ENCODE measurements at regions not wholly inside any gene's neighbourhood (a gene's known extent, or its start where the extent isn't known, plus 50 kb on each side); places are given as distances from the start of the nearest gene placed in this dataset.
"Not testable (repeated sequence)": the region's sequence is repeated elsewhere in the genome, so short reads cannot be mapped to it uniquely, and the experiment has no call there.

- Histone ChIP-seq H3K9me3 (no peaks in the 10 kb centered on the region), H3K4me1 (no peaks in the 10 kb centered on the region), H3K36me3 (no peaks in the 10 kb centered on the region), H3K4me3 (no peak overlapping the region), H3K27ac (no peak overlapping the region), H3K27me3 (no peaks in the 10 kb centered on the region)
- TF ChIP-seq CTCF (IDR thresholded peaks at IDR 0.05) = no peak
- no peak for DNase-seq (ENCODE audit: low spot score)
Measured at GRCh38 chr21:20207335-20207734, 790.9 kb upstream of the NCAM2 start.

GRCh38 chr21:20215959-20216358 is 782.2 kb upstream of the NCAM2 start:
- Histone ChIP-seq H3K27me3 (no peaks in the 10 kb centered on the region), H3K27ac (no peak overlapping the region), H3K9me3 (no peaks in the 10 kb centered on the region), H3K36me3 (no peaks in the 10 kb centered on the region), H3K4me1 (no peaks in the 10 kb centered on the region), H3K4me3 (no peak overlapping the region)
- DNase-seq (ENCODE audit: low spot score) = no peak
- no peak for TF ChIP-seq CTCF (IDR thresholded peaks at IDR 0.05)

GRCh38 chr21:20220586-20220985 is 777.6 kb upstream of the NCAM2 start:
- Histone ChIP-seq H3K27me3 (no peaks in the 10 kb centered on the region), H3K36me3 (no peaks in the 10 kb centered on the region), H3K4me1 (no peaks in the 10 kb centered on the region), H3K4me3 (no peak overlapping the region), H3K9me3 (no peaks in the 10 kb centered on the region), H3K27ac (no peak overlapping the region)
- TF ChIP-seq CTCF (IDR thresholded peaks at IDR 0.05) = no peak
- DNase-seq (ENCODE audit: low spot score) = no peak

- H3K36me3 ChIP-seq; H3K4me3 ChIP-seq; DNase-seq (ENCODE audit: low spot score); H3K27me3 ChIP-seq; H3K9me3 ChIP-seq; H3K27ac ChIP-seq; H3K4me1 ChIP-seq: not testable (repeated sequence)
Measured at GRCh38 chr21:20221981-20222380, 776.2 kb upstream of the NCAM2 start.

GRCh38 chr21:20236649-20237048 is 761.6 kb upstream of the NCAM2 start:
- H3K36me3 ChIP-seq; DNase-seq (ENCODE audit: low spot score); H3K4me1 ChIP-seq; H3K27me3 ChIP-seq; H3K27ac ChIP-seq; H3K4me3 ChIP-seq: not testable (repeated sequence)
- peaks cover 0 to 41% of the 10 kb centered on the region in 2 donors for H3K9me3 ChIP-seq

- H3K4me1 ChIP-seq = no peaks in the 10 kb centered on the region
- no peaks in the 10 kb centered on the region for H3K9me3 ChIP-seq
- no peak overlapping the region for H3K4me3 ChIP-seq
- TF ChIP-seq CTCF (IDR thresholded peaks at IDR 0.05) = no peak
- no peak overlapping the region for H3K27ac ChIP-seq
- no peak for DNase-seq (ENCODE audit: low spot score)
- H3K36me3 ChIP-seq = no peaks in the 10 kb centered on the region
- H3K27me3 ChIP-seq = no peaks in the 10 kb centered on the region
Measured at GRCh38 chr21:20249401-20249800, 748.8 kb upstream of the NCAM2 start.

GRCh38 chr21:20250337-20250736 is 747.9 kb upstream of the NCAM2 start:
- Histone ChIP-seq H3K36me3 (no peaks in the 10 kb centered on the region), H3K9me3 (no peaks in the 10 kb centered on the region), H3K4me3 (no peak overlapping the region), H3K27ac (no peak overlapping the region), H3K4me1 (no peaks in the 10 kb centered on the region), H3K27me3 (no peaks in the 10 kb centered on the region)
- no peak for DNase-seq (ENCODE audit: low spot score)
- TF ChIP-seq CTCF (IDR thresholded peaks at IDR 0.05) = no peak

Measured in right atrium auricular region (tissue), 2 donors.